Tibial artery (tissue), 4 donors: ENCODE measurements at regions not wholly inside any gene's neighbourhood (a gene's known extent, or its start where the extent isn't known, plus 50 kb on each side); places are given as distances from the start of the nearest gene placed in this dataset.

ENCODE experiments used
- DNase-seq, 2 donors: peaks; one replicate each; pipeline ENCODE4 v3.0.0-alpha.2; 2019
- H3K27ac ChIP-seq, 2 donors: fragments of 200-600 bp; sonication (generic) in 1 of 2; 1 replicate in 1 of 2; 2 replicates in 1 of 2; pipeline ENCODE4 v1.5.1; 2018 to 2019; ENCODE audit warnings: mild to moderate bottlenecking in 1 of 2
- H3K27me3 ChIP-seq, 2 donors: fragments of 200-600 bp; sonication (generic) in 1 of 2; one replicate each; pipeline versions ENCODE4 v1.5.1 to v1.6.0; 2016 to 2019
- H3K36me3 ChIP-seq, 3 donors: fragments of 200-600 bp; sonication (generic) in 2 of 3; one replicate each; pipeline ENCODE4 v1.5.1; 2016 to 2019; ENCODE audit warnings: mild to moderate bottlenecking in 2 of 3
- H3K4me1 ChIP-seq, 4 donors: fragments of 200-600 bp; sonication (generic) in 2 of 4; 1 replicate in 3 of 4; 2 replicates in 1 of 4; pipeline ENCODE4 v1.5.1; 2016 to 2019
- H3K4me3 ChIP-seq, 2 donors: fragments of 200-600 bp; sonication (generic) in 1 of 2; 1 replicate in 1 of 2; 2 replicates in 1 of 2; pipeline ENCODE4 v1.5.1; 2018 to 2019; ENCODE audit warnings: mild to moderate bottlenecking in 2 of 2
- H3K9me3 ChIP-seq, 3 donors: fragments of 200-600 bp; sonication (generic) in 1 of 3; one replicate each; pipeline ENCODE4 v1.5.1; 2016 to 2019
- intact Hi-C: fragments of 100-400 bp; cut with DNase I; formaldehyde crosslinking; loops from one replicate; pipeline ENCODE4 v1.15.0; 2023; ENCODE audit warnings: low total_unique reads
- TF ChIP-seq, protein P1 (sequence below), 2 experiments: fragments of 200-600 bp in 1 of 2; fragments of 450-650 bp in 1 of 2; IDR thresholded peaks; one replicate each; pipeline ENCODE4 v1.5.1; 2017 to 2019; ENCODE audit warnings: antibody characterized with exemption in 2 of 2, mild to moderate bottlenecking in 1 of 2, moderate library complexity in 1 of 2

GRCh38 chr11:32313477-32313876 is 121.9 kb downstream of the WT1 start:
- Histone ChIP-seq H3K4me3 (no peak overlapping the region), H3K36me3 (no peaks in the 10 kb centered on the region), H3K27me3 (peaks cover 0 to 25% of the 10 kb centered on the region in 2 donors), H3K9me3 (no peaks in the 10 kb centered on the region), H3K27ac (no peak overlapping the region), H3K4me1 (no peaks in the 10 kb centered on the region)
- intact Hi-C loops, result no loop called here
- TF ChIP-seq, protein P1, sequence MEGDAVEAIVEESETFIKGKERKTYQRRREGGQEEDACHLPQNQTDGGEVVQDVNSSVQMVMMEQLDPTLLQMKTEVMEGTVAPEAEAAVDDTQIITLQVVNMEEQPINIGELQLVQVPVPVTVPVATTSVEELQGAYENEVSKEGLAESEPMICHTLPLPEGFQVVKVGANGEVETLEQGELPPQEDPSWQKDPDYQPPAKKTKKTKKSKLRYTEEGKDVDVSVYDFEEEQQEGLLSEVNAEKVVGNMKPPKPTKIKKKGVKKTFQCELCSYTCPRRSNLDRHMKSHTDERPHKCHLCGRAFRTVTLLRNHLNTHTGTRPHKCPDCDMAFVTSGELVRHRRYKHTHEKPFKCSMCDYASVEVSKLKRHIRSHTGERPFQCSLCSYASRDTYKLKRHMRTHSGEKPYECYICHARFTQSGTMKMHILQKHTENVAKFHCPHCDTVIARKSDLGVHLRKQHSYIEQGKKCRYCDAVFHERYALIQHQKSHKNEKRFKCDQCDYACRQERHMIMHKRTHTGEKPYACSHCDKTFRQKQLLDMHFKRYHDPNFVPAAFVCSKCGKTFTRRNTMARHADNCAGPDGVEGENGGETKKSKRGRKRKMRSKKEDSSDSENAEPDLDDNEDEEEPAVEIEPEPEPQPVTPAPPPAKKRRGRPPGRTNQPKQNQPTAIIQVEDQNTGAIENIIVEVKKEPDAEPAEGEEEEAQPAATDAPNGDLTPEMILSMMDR (IDR thresholded peaks at IDR 0.05), result no peak
- DNase-seq, result no peak

GRCh38 chr11:32315121-32315520 is 120.2 kb downstream of the WT1 start:
- H3K27me3 ChIP-seq, result peaks cover 0 to 21% of the 10 kb centered on the region in 2 donors
- H3K9me3 ChIP-seq, result no peaks in the 10 kb centered on the region
- H3K4me1 ChIP-seq, result no peaks in the 10 kb centered on the region
- no peak overlapping the region for H3K27ac ChIP-seq
- intact Hi-C loops, result no loop called here
- DNase-seq, result no peak
- TF ChIP-seq, protein P1 (IDR thresholded peaks at IDR 0.05), result no peak
- no peaks in the 10 kb centered on the region for H3K36me3 ChIP-seq
- no peak overlapping the region for H3K4me3 ChIP-seq

DNA sequence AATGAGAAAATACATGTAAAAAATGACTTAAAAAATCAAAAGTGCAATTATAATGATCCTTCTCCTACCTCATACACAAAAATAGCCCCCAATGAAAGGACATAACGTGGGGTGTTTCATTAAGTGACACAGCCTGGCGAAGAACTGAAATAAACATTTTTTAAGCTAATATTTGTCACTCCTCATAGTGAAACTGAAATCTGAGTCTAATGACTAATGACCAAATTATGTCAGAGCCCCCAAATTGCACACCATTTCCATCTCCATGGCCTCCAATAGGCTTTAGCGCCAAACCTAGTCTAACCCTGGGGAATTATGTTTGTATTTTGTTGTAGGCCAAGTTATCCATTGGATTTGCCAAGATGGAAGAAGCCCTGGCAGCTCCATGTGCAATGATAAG is 119.1 kb downstream of the WT1 start:
- no peak overlapping the region for H3K27ac ChIP-seq
- DNase-seq, result no peak
- no peak overlapping the region for H3K4me3 ChIP-seq
- TF ChIP-seq, protein P1 (IDR thresholded peaks at IDR 0.05), result no peak
- intact Hi-C loops, result no loop called here
- no peaks in the 10 kb centered on the region for H3K36me3 ChIP-seq
- peaks cover 0 to 13% of the 10 kb centered on the region in 2 donors for H3K27me3 ChIP-seq
- H3K4me1 ChIP-seq, result no peaks in the 10 kb centered on the region
- no peaks in the 10 kb centered on the region for H3K9me3 ChIP-seq

DNA sequence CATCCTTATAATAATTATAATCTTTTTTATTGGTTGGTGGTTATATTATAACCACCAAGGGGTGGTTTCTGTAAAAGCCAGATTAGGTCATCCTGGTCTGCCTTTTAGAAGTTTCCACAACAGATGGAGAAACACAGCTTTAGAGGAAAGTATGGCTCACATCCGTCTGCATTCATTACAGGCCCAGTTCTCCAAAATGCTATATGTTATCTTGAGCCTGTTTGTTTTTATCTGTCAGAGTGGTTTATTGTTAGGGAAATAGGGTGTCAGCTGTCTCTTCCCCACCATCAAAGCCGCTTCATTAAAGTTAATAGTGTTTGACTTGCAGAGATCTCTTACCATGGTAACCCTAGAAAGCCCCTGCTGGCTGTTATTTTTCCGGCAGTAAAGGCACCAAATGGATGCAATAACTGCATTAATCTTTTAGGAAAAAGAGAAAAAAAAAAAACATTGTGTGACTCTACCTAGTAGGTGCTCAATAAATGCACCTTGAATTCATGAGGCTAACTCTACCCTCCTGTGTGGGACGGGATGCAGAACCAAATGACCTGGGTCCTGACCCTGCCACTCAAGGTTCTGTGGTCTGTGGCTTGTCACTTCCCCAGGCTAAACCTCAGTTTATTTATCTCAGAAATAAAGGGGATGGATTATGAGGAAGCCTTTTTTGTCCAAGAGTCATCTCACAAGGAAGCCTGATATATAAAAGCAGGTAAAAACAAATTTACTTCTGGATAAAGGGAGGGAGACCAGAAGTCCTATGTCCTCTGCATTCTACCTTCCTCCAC is 118.3 kb downstream of the WT1 start:
- intact Hi-C loops, result no loop called here
- no peak for DNase-seq
- Histone ChIP-seq H3K27me3 (peaks cover 0 to 15% of the 10 kb centered on the region in 2 donors), H3K27ac (no peak overlapping the region), H3K4me1 (no peaks in the 10 kb centered on the region), H3K4me3 (no peak overlapping the region), H3K36me3 (no peaks in the 10 kb centered on the region), H3K9me3 (no peaks in the 10 kb centered on the region)
- TF ChIP-seq, protein P1 (IDR thresholded peaks at IDR 0.05), result no peak

GRCh38 chr11:32317643-32318042 is 117.7 kb downstream of the WT1 start:
- no peak overlapping the region for H3K4me3 ChIP-seq
- intact Hi-C loops, result no loop called here

More at GRCh38 chr11:32317643-32318042, 117.7 kb downstream of the WT1 start:
- H3K27ac ChIP-seq, result no peak overlapping the region
- no peaks in the 10 kb centered on the region for H3K9me3 ChIP-seq
- TF ChIP-seq, protein P1 (IDR thresholded peaks at IDR 0.05), result no peak
- no peaks in the 10 kb centered on the region for H3K36me3 ChIP-seq
- no peak for DNase-seq
- peaks cover 0 to 20% of the 10 kb centered on the region in 2 donors for H3K27me3 ChIP-seq
- H3K4me1 ChIP-seq, result no peaks in the 10 kb centered on the region
